ENCODE measurements at regions not wholly inside any gene's neighbourhood (a gene's known extent, or its start where the extent isn't known, plus 50 kb on each side); places are given as distances from the start of the nearest gene placed in this dataset.
A peak's percentile ranks its signal among the peaks of the same experiment; 100 is the strongest.

DNA sequence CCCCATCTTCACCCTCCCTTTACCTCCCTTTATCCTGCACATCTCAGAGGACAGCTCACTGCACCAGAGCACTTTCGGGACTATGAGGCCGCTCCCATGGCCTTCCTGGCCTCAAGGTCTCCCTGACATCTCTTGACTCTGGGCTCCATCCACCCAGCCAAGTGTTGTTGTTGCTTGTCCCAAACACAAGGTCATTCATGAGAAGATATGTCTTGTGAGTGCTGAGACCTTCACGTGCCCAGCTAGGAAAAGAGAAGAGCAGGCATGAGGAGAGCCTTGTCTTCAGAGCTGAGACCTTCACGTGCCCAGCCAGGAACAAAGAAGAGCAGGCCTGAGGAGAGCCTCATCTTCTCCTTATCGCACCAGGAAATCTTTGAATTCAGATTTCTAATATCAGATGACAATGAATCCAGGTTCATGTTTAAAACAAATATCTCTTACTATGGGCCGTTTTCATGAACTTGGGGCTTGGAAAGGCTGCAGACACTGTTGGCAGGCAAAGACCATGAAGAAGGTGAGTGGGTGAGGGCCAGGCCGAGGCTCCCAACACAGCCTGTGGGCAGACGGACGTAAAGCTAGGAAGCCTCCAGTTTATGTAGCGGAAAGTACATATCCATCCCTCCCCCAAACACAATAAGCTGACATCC is 256.1 kb downstream of the NDUFA10 start:
- H3K4me3 Mint-ChIP-seq (ENCODE audit: unreplicated experiment), result no peak overlapping the region
- peaks cover 8% of the 10 kb centered on the region for H3K9me3 Mint-ChIP-seq (ENCODE audit: unreplicated experiment)
- no peaks in the 10 kb centered on the region for H3K4me1 Mint-ChIP-seq (ENCODE audit: insufficient read depth, unreplicated experiment)
- TF ChIP-seq CTCF (IDR thresholded peaks at IDR 0.05; ENCODE audit: unreplicated experiment), result no peak
- no peak overlapping the region for H3K27ac Mint-ChIP-seq (ENCODE audit: low read depth, unreplicated experiment)
- ChIA-PET CTCF (no interaction called here), POLR2A (no interaction called here)
- BruUV-seq (replicated peaks), result no TSS peak
- H3K36me3 Mint-ChIP-seq (ENCODE audit: insufficient read depth, unreplicated experiment), result no peaks in the 10 kb centered on the region
- H3K27me3 Mint-ChIP-seq (ENCODE audit: insufficient read depth, unreplicated experiment), result peaks cover 41% of the 10 kb centered on the region
- no peak for DNase-seq (ENCODE audit: unreplicated experiment)
- intact Hi-C loops (cut with micrococcal nuclease), result no loop called here

DNA sequence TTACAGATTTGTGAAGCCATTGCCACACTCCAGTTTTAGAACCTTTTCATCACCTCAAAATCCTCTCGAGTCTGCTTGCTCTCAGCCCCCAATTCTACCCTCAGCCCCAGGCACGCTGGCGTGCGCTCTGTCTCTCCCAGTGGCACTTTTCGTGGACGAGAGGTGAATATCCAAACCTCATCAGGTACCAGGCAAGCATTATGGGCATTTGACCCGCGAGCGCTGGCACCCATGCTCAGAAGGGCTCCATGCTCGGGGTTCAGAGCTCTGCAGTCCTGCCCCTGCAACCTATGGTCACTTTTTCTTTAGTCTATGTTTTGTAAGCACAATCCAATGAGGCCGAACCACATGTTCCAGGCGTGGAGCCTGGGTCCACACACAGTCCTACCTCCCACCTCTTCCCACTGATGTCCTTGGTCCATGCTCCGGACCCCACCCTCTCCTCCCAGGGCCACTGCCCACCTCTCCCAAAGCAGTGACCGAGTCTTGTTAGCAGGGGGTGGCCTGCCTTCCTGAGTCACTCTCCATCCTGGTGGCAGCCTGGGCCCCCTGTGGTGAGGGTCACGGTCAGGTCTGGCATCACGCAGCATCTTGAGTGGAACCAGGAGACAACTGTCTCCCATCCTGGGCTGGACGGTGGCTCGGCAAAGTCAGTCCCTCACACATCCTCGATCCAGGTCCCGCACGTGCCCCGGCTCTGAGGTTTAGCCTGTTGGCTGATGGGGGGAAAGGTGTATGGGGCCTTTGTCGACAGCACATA is 256.9 kb downstream of the NDUFA10 start:
- Mint-ChIP-seq H3K4me3 (ENCODE audit: unreplicated experiment) (no peak overlapping the region), H3K9me3 (ENCODE audit: unreplicated experiment) (peaks cover 8% of the 10 kb centered on the region), H3K36me3 (ENCODE audit: insufficient read depth, unreplicated experiment) (no peaks in the 10 kb centered on the region), H3K4me1 (ENCODE audit: insufficient read depth, unreplicated experiment) (no peaks in the 10 kb centered on the region), H3K27me3 (ENCODE audit: insufficient read depth, unreplicated experiment) (peaks cover 40% of the 10 kb centered on the region), H3K27ac (ENCODE audit: low read depth, unreplicated experiment) (no peak overlapping the region)
- BruUV-seq (replicated peaks), result no TSS peak
- intact Hi-C loops (cut with micrococcal nuclease), result no loop called here
- ChIA-PET POLR2A (no interaction called here), CTCF (interaction anchor here (0.6 kb wide), 2 partner anchors 10 to 132 kb away, joined by 3 to 4 read pairs; no protein-coding TSS in a partner anchor)
- TF ChIP-seq CTCF (IDR thresholded peaks at IDR 0.05; ENCODE audit: unreplicated experiment), result no peak
- DNase-seq (ENCODE audit: unreplicated experiment), result no peak

- POLR2A ChIA-PET, result interaction anchor here (0.7 kb wide), 1 partner anchor 10 kb away, joined by 3 read pairs; no protein-coding TSS in a partner anchor
- H3K9me3 Mint-ChIP-seq (ENCODE audit: unreplicated experiment), result peaks cover 8% of the 10 kb centered on the region
Observed at GRCh38 chr2:239767021-239767905, 257.9 kb downstream of the NDUFA10 start.

More at GRCh38 chr2:239767021-239767905, 257.9 kb downstream of the NDUFA10 start:
- TF ChIP-seq CTCF (IDR thresholded peaks at IDR 0.05; ENCODE audit: unreplicated experiment), result no peak
- DNase-seq (ENCODE audit: unreplicated experiment), result peak; percentile 22
- H3K4me1 Mint-ChIP-seq (ENCODE audit: insufficient read depth, unreplicated experiment), result no peaks in the 10 kb centered on the region
- no peak overlapping the region for H3K27ac Mint-ChIP-seq (ENCODE audit: low read depth, unreplicated experiment)
- peaks cover 44% of the 10 kb centered on the region for H3K27me3 Mint-ChIP-seq (ENCODE audit: insufficient read depth, unreplicated experiment)
- no peaks in the 10 kb centered on the region for H3K36me3 Mint-ChIP-seq (ENCODE audit: insufficient read depth, unreplicated experiment)
- BruUV-seq (replicated peaks), result no TSS peak
- CTCF ChIA-PET, result interaction anchor here (0.6 kb wide), 1 partner anchor 133 kb away, joined by 4 read pairs; no protein-coding TSS in a partner anchor
- H3K4me3 Mint-ChIP-seq (ENCODE audit: unreplicated experiment), result no peak overlapping the region
- intact Hi-C loops (cut with micrococcal nuclease), result no loop called here

All from MCF 10A (cell line).